NB4 (cell line): ENCODE measurements at regions not wholly inside any gene's neighbourhood (a gene's known extent, or its start where the extent isn't known, plus 50 kb on each side); places are given as distances from the start of the nearest gene placed in this dataset.

ENCODE experiments used
- CTCF ChIP-seq: IDR thresholded peaks from one replicate; pipeline ENCODE4 v1.5.1; 2012; ENCODE audit warnings: low read depth, low read length
- MYC ChIP-seq: IDR thresholded peaks from 2 replicates; pipeline ENCODE4 v1.6.1; 2011; ENCODE audit warnings: low read depth, low read length
- POLR2A ChIP-seq: IDR thresholded peaks from 2 replicates; pipeline ENCODE4 v1.6.1; 2011; ENCODE audit warnings: mild to moderate bottlenecking; ENCODE audit not compliant: insufficient read length; ENCODE audit errors: extremely low read depth

GRCh38 chr6:165092881-165093595, 216.4 kb downstream of the C6orf118 start:
- TF ChIP-seq POLR2A: no peak
- TF ChIP-seq MYC: no peak
- TF ChIP-seq CTCF: no peak
